ENCODE measurements at regions not wholly inside any gene's neighbourhood (a gene's known extent, or its start where the extent isn't known, plus 50 kb on each side); places are given as distances from the start of the nearest gene placed in this dataset.

- ATAC-seq (peak; percentile 69 to 89 (median 84)), DNase-seq (peak in 3 of 6 donors; percentile 10 to 37 (median 21)), FAIRE-seq (no peak)
- Histone ChIP-seq H3K9me3 (no peaks in the 10 kb centered on the region), H3K36me3 (no peaks in the 10 kb centered on the region), H3K4me1 (peaks cover 0 to 6% (median 0%) of the 10 kb centered on the region in 3 donors), H3K4me3 (no peak overlapping the region), H3K27ac (no peak overlapping the region), H3K27me3 (no peaks in the 10 kb centered on the region)
- TF ChIP-seq CTCF (IDR thresholded peaks at IDR 0.05), result peak; percentile 55 to 79 (median 76)
- intact Hi-C loops (cut with DNase I), result no loop called here
- WGBS, 2 donors, result 13 to 23% methylated on average over 6 of the region's 6 CpGs
Observed at GRCh38 chr2:60641811-60642788, 88.6 kb upstream of the BCL11A start.

- Histone ChIP-seq H3K4me3 (no peak overlapping the region), H3K27ac (no peak overlapping the region), H3K27me3 (no peaks in the 10 kb centered on the region), H3K4me1 (peaks cover 0 to 6% (median 4%) of the 10 kb centered on the region in 3 donors), H3K9me3 (no peaks in the 10 kb centered on the region), H3K36me3 (no peaks in the 10 kb centered on the region)
- TF ChIP-seq CTCF (IDR thresholded peaks at IDR 0.05), result no peak
- DNase-seq, result no peak
- WGBS, 2 donors, result 72 to 82% methylated on average over 7 of the region's 7 CpGs
- no peak for FAIRE-seq
- intact Hi-C loops (cut with DNase I), result no loop called here
- no peak for ATAC-seq
Observed at GRCh38 chr2:60643747-60644146, 90.3 kb upstream of the BCL11A start.

GRCh38 chr2:60644951-60645350 is 91.5 kb upstream of the BCL11A start:
- WGBS, 2 donors, result 82 to 84% methylated on average over 6 of the region's 6 CpGs
- no peak for DNase-seq
- Histone ChIP-seq H3K27me3 (no peaks in the 10 kb centered on the region), H3K36me3 (no peaks in the 10 kb centered on the region), H3K9me3 (no peaks in the 10 kb centered on the region), H3K4me1 (peaks cover 0 to 6% (median 4%) of the 10 kb centered on the region in 3 donors), H3K4me3 (no peak overlapping the region), H3K27ac (no peak overlapping the region)
- no peak for ATAC-seq
- no peak for TF ChIP-seq CTCF (IDR thresholded peaks at IDR 0.05)
- no peak for FAIRE-seq
- intact Hi-C loops (cut with DNase I), result no loop called here

DNA sequence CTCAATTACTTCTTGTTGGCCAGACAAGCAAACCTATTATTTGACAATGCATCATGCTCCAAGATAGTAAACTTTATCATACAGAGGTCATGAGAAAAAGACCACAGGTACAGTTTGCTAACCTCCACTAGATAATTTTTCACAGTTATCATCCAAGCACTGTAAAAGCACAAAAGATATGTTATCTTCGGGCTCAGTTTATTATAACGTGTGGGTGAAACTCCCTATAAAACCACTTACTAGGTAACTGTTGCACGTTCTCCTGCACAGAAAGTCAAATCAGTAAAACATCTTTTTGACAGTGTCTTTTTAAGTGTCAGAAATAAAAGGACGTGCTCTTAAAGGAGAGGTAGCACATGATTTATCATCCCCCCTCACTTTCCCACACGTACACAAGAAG is 94.7 kb upstream of the BCL11A start:
- ATAC-seq, result no peak
- intact Hi-C loops (cut with DNase I), result no loop called here
- no peak for TF ChIP-seq CTCF (IDR thresholded peaks at IDR 0.05)
- no peaks in the 10 kb centered on the region for H3K36me3 ChIP-seq
- no peak for FAIRE-seq
- no peak overlapping the region for H3K27ac ChIP-seq
- no peaks in the 10 kb centered on the region for H3K9me3 ChIP-seq
- no peak overlapping the region for H3K4me3 ChIP-seq
- DNase-seq, result no peak
- 12 to 18% methylated on average over 5 of the region's 5 CpGs for WGBS, 2 donors
- no peaks in the 10 kb centered on the region for H3K27me3 ChIP-seq
- peaks cover 0 to 4% (median 0%) of the 10 kb centered on the region in 3 donors for H3K4me1 ChIP-seq

DNA sequence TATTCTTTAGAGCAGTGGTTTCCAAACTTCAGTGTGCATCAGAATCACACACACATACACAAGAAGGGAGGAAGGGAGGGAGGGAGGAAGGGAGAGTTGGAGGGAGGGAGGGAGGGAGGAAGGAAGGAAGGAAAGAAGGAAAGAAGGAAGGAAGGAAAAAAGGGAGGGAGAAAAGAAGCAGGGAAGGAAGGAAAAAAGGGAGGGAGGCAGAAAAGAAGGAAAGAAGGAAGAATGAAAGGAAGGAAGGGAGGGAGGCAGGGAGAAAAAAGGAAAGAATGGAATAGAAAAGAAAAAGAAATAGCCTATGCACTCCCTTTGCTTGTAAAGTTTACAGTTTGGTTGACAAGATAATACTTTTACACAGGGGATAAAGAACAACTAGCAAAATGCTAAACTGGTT is 96.3 kb upstream of the BCL11A start:
- FAIRE-seq (no peak), DNase-seq (no peak), ATAC-seq (no peak)
- Histone ChIP-seq H3K27ac (no peak overlapping the region), H3K36me3 (no peaks in the 10 kb centered on the region), H3K4me1 (peaks cover 0 to 4% (median 0%) of the 10 kb centered on the region in 3 donors), H3K4me3 (no peak overlapping the region), H3K27me3 (no peaks in the 10 kb centered on the region), H3K9me3 (no peaks in the 10 kb centered on the region)
- intact Hi-C loops (cut with DNase I), result no loop called here
- no peak for TF ChIP-seq CTCF (IDR thresholded peaks at IDR 0.05)

All from pancreas (tissue), 10 donors.